H9 (cell line): ENCODE measurements at regions not wholly inside any gene's neighbourhood (a gene's known extent, or its start where the extent isn't known, plus 50 kb on each side); places are given as distances from the start of the nearest gene placed in this dataset.

ENCODE experiments used
- DNase-seq: peaks from one replicate; pipeline ENCODE4 v3.0.0-alpha.2; 2017
- H2AFZ ChIP-seq: one replicate; pipeline ENCODE4 v1.6.1; 2013; ENCODE audit warnings: mild to moderate bottlenecking, low read length, control low read depth, moderate library complexity
- H2AK5ac ChIP-seq: 2 replicates; pipeline ENCODE4 v1.6.1; 2013; ENCODE audit warnings: low read length, control low read depth, mixed read lengths; ENCODE audit not compliant: insufficient read length
- H2BK120ac ChIP-seq: one replicate; pipeline ENCODE4 v1.6.1; 2013; ENCODE audit warnings: low read depth, mild to moderate bottlenecking, low read length, control low read depth, inconsistent platforms; ENCODE audit not compliant: poor library complexity, severe bottlenecking
- H2BK12ac ChIP-seq: 2 replicates; pipeline ENCODE4 v1.6.1; 2013; ENCODE audit warnings: low read length, control low read depth, mixed read lengths, low read depth; ENCODE audit not compliant: insufficient read length
- H2BK15ac ChIP-seq: 2 replicates; pipeline ENCODE4 v1.6.1; 2013; ENCODE audit warnings: low read depth, low read length, control low read depth
- H2BK20ac ChIP-seq: one replicate; pipeline ENCODE4 v1.6.1; 2013; ENCODE audit warnings: low read depth, mild to moderate bottlenecking, low read length, control low read depth, inconsistent platforms; ENCODE audit not compliant: poor library complexity, severe bottlenecking
- H2BK5ac ChIP-seq: 2 replicates; pipeline ENCODE4 v1.6.1; 2013; ENCODE audit warnings: low read length, control low read depth, mixed read lengths; ENCODE audit not compliant: insufficient read length
- H3K14ac ChIP-seq: 2 replicates; pipeline ENCODE4 v1.6.1; 2013; ENCODE audit warnings: low read length, control low read depth; ENCODE audit not compliant: insufficient read depth
- H3K18ac ChIP-seq: 2 replicates; pipeline ENCODE4 v1.6.1; 2013; ENCODE audit warnings: low read depth, mild to moderate bottlenecking, mixed read lengths, low read length, control low read depth; ENCODE audit not compliant: insufficient read length
- H3K23ac ChIP-seq: 2 replicates; pipeline ENCODE4 v1.6.1; 2013; ENCODE audit warnings: low read length, control low read depth, mixed read lengths, low read depth; ENCODE audit not compliant: insufficient read length
- H3K23me2 ChIP-seq: 2 replicates; pipeline ENCODE4 v1.6.1; 2013; ENCODE audit warnings: low read depth, mild to moderate bottlenecking, mixed read lengths, low read length, control low read depth; ENCODE audit not compliant: insufficient read length, poor library complexity, severe bottlenecking
- H3K27ac ChIP-seq: 2 replicates; pipeline ENCODE4 v1.5.1; 2013; ENCODE audit warnings: low read length, control low read depth, mixed read lengths, low read depth; ENCODE audit not compliant: insufficient read length
- H3K27me3 ChIP-seq: 2 replicates; pipeline ENCODE4 v1.6.1; 2013; ENCODE audit warnings: low read length, control low read depth, inconsistent platforms; ENCODE audit not compliant: insufficient read depth
- H3K4ac ChIP-seq: 2 replicates; pipeline ENCODE4 v1.6.1; 2013; ENCODE audit warnings: low read depth, mild to moderate bottlenecking, control low read depth, inconsistent platforms, low read length, moderate library complexity
- H3K4me1 ChIP-seq: 2 replicates; pipeline ENCODE4 v1.6.1; 2013; ENCODE audit warnings: low read length, control low read depth, inconsistent platforms; ENCODE audit not compliant: insufficient read depth
- H3K4me2 ChIP-seq: 2 replicates; pipeline ENCODE4 v1.6.1; 2013; ENCODE audit warnings: low read length, control low read depth, mixed read lengths; ENCODE audit not compliant: insufficient read length, insufficient read depth
- H3K56ac ChIP-seq: 2 replicates; pipeline ENCODE4 v1.6.1; 2013; ENCODE audit warnings: low read depth, mild to moderate bottlenecking, mixed read lengths, low read length, control low read depth; ENCODE audit not compliant: insufficient read length
- H3K79me1 ChIP-seq: 2 replicates; pipeline ENCODE4 v1.6.1; 2013; ENCODE audit warnings: low read depth, mild to moderate bottlenecking, moderate library complexity, low read length, control low read depth, inconsistent platforms; ENCODE audit not compliant: insufficient read depth, poor library complexity, severe bottlenecking
- H3K79me2 ChIP-seq: 2 replicates; pipeline ENCODE4 v1.6.1; 2013; ENCODE audit warnings: low read length, control low read depth, inconsistent platforms; ENCODE audit not compliant: insufficient read depth
- H3K9ac ChIP-seq: 2 replicates; pipeline ENCODE4 v1.6.1; 2013; ENCODE audit warnings: low read length, control low read depth, mixed read lengths; ENCODE audit not compliant: insufficient read length; ENCODE audit errors: extremely low read depth
- H3K9me3 ChIP-seq: one replicate; pipeline ENCODE4 v1.6.1; 2013; ENCODE audit warnings: low read depth, low read length, inconsistent platforms; ENCODE audit not compliant: control insufficient read depth
- H3T11ph ChIP-seq: one replicate; pipeline ENCODE4 v1.6.1; 2013; ENCODE audit warnings: mild to moderate bottlenecking, low read length, control low read depth, inconsistent platforms
- H4K20me1 ChIP-seq: one replicate; pipeline ENCODE4 v1.6.1; 2013; ENCODE audit not compliant: control insufficient read depth, insufficient read length, insufficient read depth
- H4K5ac ChIP-seq: 2 replicates; pipeline ENCODE4 v1.6.1; 2013; ENCODE audit warnings: low read depth, mild to moderate bottlenecking, mixed read lengths, low read length, control low read depth; ENCODE audit not compliant: insufficient read length
- H4K8ac ChIP-seq: replicated peaks from 2 replicates; pipeline ENCODE4 v1.6.1; 2013; ENCODE audit warnings: low read length, control low read depth, mixed read lengths, low read depth; ENCODE audit not compliant: insufficient read length
- H4K91ac ChIP-seq: 2 replicates; pipeline ENCODE4 v1.6.1; 2013; ENCODE audit warnings: low read depth, mild to moderate bottlenecking, moderate library complexity, mixed read lengths, low read length, control low read depth; ENCODE audit not compliant: insufficient read length
- H3K27ac Mint-ChIP-seq, 3 experiments: 2 replicates in 2 of 3; 3 replicates in 1 of 3; pipeline ENCODE4 v1.8.0; 2020 to 2021; ENCODE audit warnings: mixed read lengths in 3 of 3, mild to moderate bottlenecking in 1 of 3, moderate library complexity in 1 of 3
- H3K27me3 Mint-ChIP-seq: 2 replicates; pipeline ENCODE4 v1.8.0; 2021; ENCODE audit warnings: low read depth, mild to moderate bottlenecking, moderate library complexity, mixed read lengths
- H3K36me3 Mint-ChIP-seq, 3 experiments: 2 replicates in 2 of 3; 3 replicates in 1 of 3; pipeline ENCODE4 v1.8.0; 2020 to 2021; ENCODE audit warnings: low read depth in 3 of 3, mixed read lengths in 3 of 3; ENCODE audit not compliant: insufficient read depth in 1 of 3
- H3K4me1 Mint-ChIP-seq, 2 experiments: 2 replicates each; pipeline ENCODE4 v1.8.0; 2020; ENCODE audit warnings: mixed read lengths in 2 of 2
- H3K4me3 Mint-ChIP-seq, 2 experiments: 2 replicates in 1 of 2; 3 replicates in 1 of 2; pipeline ENCODE4 v1.8.0; 2020 to 2021; ENCODE audit warnings: mild to moderate bottlenecking in 2 of 2, mixed read lengths in 2 of 2, moderate library complexity in 1 of 2
- H3K9me3 Mint-ChIP-seq, 2 experiments: 2 replicates in 1 of 2; 3 replicates in 1 of 2; pipeline ENCODE4 v1.8.0; 2020; ENCODE audit warnings: mild to moderate bottlenecking in 2 of 2, mixed read lengths in 2 of 2, moderate library complexity in 1 of 2
- CTCF ChIP-seq: fragments of 200-600 bp; sonication (generic); conservative IDR thresholded peaks from 3 replicates; pipeline ENCODE4 v1.8.0; 2021; ENCODE audit warnings: antibody characterized with exemption, mild to moderate bottlenecking
- WGBS: extraction: QIAGEN DNeasy Blood & Tissue Kit; methylation state at CpG from one replicate; pipeline ENCODE4 v1.1.7; 2013; ENCODE audit warnings: missing lambda C conversion rate, low lambda C conversion rate, mixed read lengths; ENCODE audit not compliant: insufficient read length; ENCODE audit errors: extremely low coverage; 5-methylcytosine and 5-hydroxymethylcytosine counted together

- Histone ChIP-seq H2BK15ac (no peak overlapping the region), H2AK5ac (no peak overlapping the region), H3K79me1 (no peaks in the 10 kb centered on the region), H3K14ac (no peak overlapping the region), H2BK5ac (no peak overlapping the region), H4K91ac (no peak overlapping the region), H3K27ac (no peak overlapping the region), H2AFZ (no peak overlapping the region), H3K27me3 (no peaks in the 10 kb centered on the region), H3K56ac (no peak overlapping the region), H3K9ac (no peak overlapping the region), H3K4me2 (no peak overlapping the region), H3K9me3 (no peaks in the 10 kb centered on the region), H4K5ac (no peak overlapping the region), H4K20me1 (no peaks in the 10 kb centered on the region), H3K23ac (no peak overlapping the region), H2BK12ac (no peak overlapping the region), H3K4me1 (no peaks in the 10 kb centered on the region), H3K18ac (no peak overlapping the region), H3K79me2 (no peaks in the 10 kb centered on the region), H4K8ac (no peak overlapping the region), H2BK20ac (no peak overlapping the region), H3T11ph (no peak overlapping the region), H3K4ac (no peak overlapping the region), H3K23me2 (no peaks in the 10 kb centered on the region), H2BK120ac (no peak overlapping the region)
- H3K36me3 Mint-ChIP-seq: no peaks in the 10 kb centered on the region
- no peak overlapping the region for H3K27ac Mint-ChIP-seq
- H3K27me3 Mint-ChIP-seq: no peaks in the 10 kb centered on the region
- H3K4me3 Mint-ChIP-seq: no peak overlapping the region
- TF ChIP-seq CTCF: no peak
- no CpG with 5 or more reads among the region's 7 CpGs for WGBS
- DNase-seq: no peak
- H3K9me3 Mint-ChIP-seq: no peaks in the 10 kb centered on the region
- no peaks in the 10 kb centered on the region for H3K4me1 Mint-ChIP-seq
Measured at GRCh38 chr13:104740641-104741222, 1674.5 kb upstream of the SLC10A2 start.
